HS-27A (cell line): ENCODE measurements at regions not wholly inside any gene's neighbourhood (a gene's known extent, or its start where the extent isn't known, plus 50 kb on each side); places are given as distances from the start of the nearest gene placed in this dataset.

Source experiments
- DNase-seq: peaks from one replicate; pipeline ENCODE4 v3.0.0-alpha.2; 2012; ENCODE audit warnings: low read depth, missing footprints

DNA sequence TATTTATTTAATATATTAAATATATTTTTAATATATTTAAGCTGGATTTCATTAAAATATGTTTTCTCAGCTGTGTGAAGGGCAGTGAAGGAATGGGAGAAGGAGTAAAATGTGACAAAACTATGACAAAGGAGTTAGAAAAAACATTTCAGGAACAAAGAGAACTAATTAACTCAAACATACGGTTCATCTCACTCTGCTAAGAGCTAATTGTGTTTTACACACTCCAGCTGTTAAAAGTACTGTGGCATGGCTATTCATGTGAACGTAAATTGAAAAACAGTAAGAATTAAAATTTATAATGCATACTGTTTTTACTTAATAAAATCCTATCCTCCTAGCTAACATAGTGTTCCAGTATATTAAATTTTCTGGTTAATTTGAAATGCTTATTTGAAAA is 262.5 kb upstream of the GNAI1 start:
- no peak for DNase-seq

- DNase-seq: no peak
These were observed 266.6 kb upstream of the GNAI1 start for GRCh38 chr7:79868010-79868409.

GRCh38 chr7:79862447-79863210 is 272.0 kb upstream of the GNAI1 start:
- DNase-seq: no peak

DNA sequence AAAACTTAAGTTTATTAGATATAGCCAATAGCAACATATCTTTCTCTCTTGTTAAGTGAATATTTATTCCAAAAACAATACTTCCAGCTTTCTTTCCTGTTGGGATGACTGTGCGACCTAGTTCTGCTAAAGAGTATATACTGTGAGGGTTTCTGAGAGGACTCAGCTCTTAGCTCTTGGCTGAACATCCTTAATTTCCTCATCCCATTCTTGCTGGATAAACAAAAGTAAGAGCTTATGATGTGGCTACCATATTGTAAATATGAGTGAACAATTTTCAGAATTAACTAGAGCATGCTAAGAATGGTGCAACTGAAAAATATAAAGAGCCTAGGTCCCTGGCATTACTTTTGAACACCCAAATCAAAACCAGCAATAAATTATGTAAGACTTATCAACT is 279.5 kb upstream of the GNAI1 start:
- no peak for DNase-seq

- no peak for DNase-seq
These were observed 280.0 kb upstream of the GNAI1 start for GRCh38 chr7:79854621-79855020.

- DNase-seq: no peak
These were observed 296.7 kb upstream of the GNAI1 start for GRCh38 chr7:79837915-79838314.

GRCh38 chr7:79833616-79834015 is 301.0 kb upstream of the GNAI1 start:
- no peak for DNase-seq

- no peak for DNase-seq
These were observed 305.8 kb upstream of the GNAI1 start for GRCh38 chr7:79828866-79829265.

DNA sequence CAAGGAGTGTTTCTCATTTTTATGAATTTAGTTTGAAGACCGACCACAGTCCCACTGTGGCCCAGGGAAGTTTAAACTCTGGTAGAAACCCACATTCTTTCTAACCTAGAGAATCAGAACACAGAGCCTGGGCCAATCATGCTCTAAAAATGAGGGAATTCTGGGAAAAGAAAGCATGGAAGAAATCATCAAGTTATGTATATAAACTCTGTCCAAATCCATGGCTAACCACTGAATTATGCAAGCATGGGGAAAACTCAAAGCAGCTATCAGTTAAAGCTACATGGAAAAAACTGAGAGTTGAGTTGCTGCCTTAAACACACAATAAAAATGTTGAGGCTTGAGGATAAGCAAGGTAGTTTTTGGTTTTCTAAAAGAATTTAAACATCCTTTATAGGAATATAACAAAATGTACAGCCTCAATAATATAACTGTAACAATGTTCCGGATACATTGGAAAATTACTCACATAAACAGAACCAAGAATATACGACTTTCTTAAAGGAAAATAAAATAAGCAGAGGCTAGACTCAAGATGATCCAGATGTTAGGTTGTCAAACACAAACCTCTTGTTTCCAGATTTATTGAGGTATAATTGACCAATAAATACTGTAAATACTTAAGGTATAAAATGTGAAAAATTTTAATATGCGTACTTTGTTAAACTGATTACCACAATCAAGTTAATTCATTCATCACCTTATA is 311.2 kb upstream of the GNAI1 start:
- DNase-seq: no peak

GRCh38 chr7:79822620-79823240 is 311.9 kb upstream of the GNAI1 start:
- no peak for DNase-seq

DNA sequence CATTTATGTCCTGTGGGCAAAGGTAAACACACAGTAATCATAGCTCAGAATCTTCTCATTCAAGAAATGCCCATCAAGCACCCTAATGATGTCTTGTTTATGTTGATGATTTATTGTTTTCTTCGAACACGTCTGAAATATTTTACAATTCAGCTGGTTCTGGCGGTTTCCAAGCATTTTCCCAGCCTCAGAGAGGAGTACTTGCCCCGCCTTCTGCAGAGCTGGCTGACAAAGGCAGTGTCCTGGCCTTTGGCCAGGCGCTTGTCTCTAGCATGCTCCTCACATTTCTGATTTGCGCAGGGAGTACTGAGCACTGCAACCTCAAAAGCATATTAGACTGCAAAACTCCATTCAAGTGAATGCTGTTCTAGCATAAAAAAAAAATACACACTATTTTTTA is 314.2 kb upstream of the GNAI1 start:
- no peak for DNase-seq

GRCh38 chr7:79810916-79811315 is 323.7 kb upstream of the GNAI1 start:
- no peak for DNase-seq

DNA sequence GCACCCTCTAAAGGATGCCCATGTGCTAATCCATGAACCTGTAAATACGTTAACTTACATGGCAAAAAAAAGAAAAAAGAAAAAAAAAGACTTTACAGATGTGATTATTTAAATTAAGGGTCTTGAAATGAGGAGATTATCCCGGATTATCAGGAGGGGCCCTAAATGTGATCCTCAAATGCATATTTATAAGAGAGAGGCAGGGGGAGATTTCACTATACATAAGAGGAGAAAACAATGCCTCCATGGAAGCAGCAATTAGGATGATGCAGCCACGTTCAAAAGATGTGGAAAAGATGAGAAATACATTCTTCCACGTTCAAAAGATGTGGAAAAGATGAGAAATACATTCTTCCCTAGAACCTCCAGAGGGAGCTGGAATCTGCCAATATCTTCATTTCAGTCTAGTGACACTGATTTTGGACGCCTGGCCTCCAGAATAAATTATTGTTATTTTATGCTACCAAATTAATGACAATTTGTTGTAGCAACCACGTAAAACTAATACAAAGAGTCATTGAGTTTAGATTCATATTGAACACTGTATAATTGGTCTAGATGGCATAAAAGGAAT is 328.4 kb upstream of the GNAI1 start:
- peak; percentile 17 for DNase-seq

DNA sequence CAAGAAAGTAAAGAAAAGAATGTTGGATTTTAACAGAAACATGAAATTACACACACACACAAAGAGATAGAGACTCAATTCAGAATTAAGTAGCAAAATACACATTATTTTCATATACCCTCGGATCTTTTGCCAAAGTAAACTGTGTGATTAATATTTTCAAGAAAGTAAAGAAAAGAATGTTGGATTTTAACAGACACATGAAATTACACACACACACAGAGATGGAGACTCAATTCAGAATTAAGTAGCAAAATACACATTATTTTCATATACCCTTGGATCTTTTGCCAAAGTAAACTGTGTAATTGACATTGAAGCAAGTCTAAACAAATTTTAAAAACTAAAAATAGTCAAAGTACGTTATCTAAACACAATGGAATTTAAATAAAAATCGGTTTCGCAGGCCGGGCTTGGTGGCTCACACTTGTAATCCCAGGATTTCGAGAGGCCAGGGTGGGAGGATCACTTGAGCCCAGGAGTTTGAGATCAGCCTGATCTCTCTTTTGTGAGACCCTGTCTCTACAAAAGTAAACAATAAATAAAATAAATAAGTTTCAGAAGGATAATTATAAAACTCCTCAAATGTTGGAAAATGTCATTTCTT is 337.3 kb upstream of the MAGI2 start:
- no peak for DNase-seq

GRCh38 chr7:79789584-79790345 is 336.3 kb upstream of the MAGI2 start:
- DNase-seq: no peak

DNA sequence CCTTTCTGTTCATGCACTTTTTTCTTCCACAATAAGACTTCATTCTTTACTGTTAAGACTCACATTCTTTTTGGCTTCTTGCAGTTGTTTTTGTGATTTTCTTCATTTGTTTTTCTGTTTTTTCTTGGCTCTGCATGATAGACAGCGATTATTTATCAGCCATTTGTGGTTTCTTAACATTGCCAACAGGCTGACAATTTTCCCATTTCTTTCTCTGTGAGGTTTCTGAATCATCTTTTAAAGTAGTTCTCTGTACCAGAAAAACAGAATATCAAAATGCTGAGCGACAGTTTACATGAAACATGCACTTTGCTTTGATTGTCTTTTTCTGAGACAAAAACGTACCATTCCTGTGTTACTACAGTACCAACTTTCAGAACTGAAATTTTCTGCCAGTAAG is 334.2 kb upstream of the MAGI2 start:
- DNase-seq: no peak

DNA sequence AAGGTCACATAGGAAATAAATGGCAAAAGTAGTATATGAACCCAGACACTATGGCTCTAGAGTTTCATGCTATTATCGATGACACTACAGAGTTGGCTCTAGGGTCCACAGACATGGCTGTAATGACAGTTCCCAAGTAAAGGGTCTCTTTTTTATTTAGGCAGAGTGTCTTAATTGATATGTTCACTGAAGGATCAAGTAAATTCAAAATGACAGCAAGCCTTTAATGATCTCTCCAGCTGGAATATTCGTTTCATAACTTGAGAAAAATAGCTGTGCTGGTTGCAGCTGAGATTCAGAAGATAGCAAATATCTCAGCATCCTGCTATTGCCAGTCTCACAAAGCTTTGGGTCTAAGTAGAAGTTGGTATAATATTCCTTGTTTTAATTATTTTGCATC is 333.6 kb upstream of the MAGI2 start:
- no peak for DNase-seq

GRCh38 chr7:79786187-79786586 is 332.7 kb upstream of the MAGI2 start:
- no peak for DNase-seq

DNA sequence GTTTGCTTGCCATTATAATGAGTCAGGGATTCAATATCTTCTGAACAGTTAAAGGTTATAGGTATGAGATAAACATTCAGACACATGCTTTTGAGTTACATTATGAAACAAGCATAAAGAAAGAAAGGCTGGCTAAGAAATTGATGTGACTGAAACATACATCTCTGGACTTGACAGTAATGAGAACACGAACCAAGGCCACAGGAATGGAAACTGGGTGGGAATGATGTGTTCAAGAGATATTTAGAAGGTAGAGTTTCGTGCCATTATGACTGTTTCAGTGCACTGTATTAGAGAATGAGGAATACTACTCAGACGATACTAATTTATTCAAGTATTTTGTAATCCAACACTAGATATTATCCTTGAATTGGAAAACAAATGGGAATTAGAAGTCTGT is 332.1 kb upstream of the MAGI2 start:
- DNase-seq: no peak

DNA sequence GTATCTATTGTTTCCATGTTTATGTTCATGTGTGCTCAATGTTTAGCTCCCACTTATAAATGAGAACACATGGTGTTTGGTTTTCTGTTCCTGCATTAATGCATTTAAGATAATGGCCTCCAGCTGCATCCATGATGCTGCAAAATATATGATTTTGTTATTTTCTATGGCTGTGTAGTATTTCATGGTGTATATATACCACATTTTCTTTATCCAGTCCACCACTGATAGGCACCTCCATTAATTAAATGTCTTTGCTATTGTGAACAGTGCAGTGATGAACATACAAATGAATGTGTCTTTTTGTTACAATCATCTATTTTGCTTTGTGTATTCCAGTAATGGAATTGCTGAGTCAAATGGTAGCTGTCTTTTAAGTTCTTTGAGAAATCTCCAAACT is 329.4 kb upstream of the MAGI2 start:
- no peak for DNase-seq

- DNase-seq: no peak
These were observed 328.8 kb upstream of the MAGI2 start for GRCh38 chr7:79782256-79782655.

- DNase-seq: no peak
These were observed 328.2 kb upstream of the MAGI2 start for GRCh38 chr7:79781716-79782115.
